ENCODE measurements at regions not wholly inside any gene's neighbourhood (a gene's known extent, or its start where the extent isn't known, plus 50 kb on each side); places are given as distances from the start of the nearest gene placed in this dataset.

- Histone ChIP-seq H3K4me2 (no peak overlapping the region), H3K4me3 (no peak overlapping the region), H3K27ac (no peak overlapping the region), H3K4me1 (no peaks in the 10 kb centered on the region), H3K9me3 (0 out of 3 replicates have a peak, but pooled peaks cover 3% of the 10 kb centered on the region)
- FAIRE-seq: no peak
- 3% methylated on average over 4 of the region's 4 CpGs for WGBS (ENCODE audit: missing lambda C conversion rate)
- TF ChIP-seq JUN (IDR thresholded peaks at IDR 0.05): no peak
- no peak for TF ChIP-seq NPAS2 (CRISPR knock-in tag; IDR thresholded peaks at IDR 0.05; ENCODE audit: borderline replicate concordance)
- no peak for TF ChIP-seq GATA3 (IDR thresholded peaks at IDR 0.05; ENCODE audit: borderline replicate concordance)
- no peak for TF ChIP-seq RFX5 (IDR thresholded peaks at IDR 0.05)
- TF ChIP-seq FOSL2 (IDR thresholded peaks at IDR 0.05): no peak
- TF ChIP-seq FOSL2 (CRISPR knock-in tag; IDR thresholded peaks at IDR 0.05): no peak
- no peak for TF ChIP-seq EHMT2 (IDR thresholded peaks at IDR 0.05; ENCODE audit: low read depth)
- ChIA-PET POLR2A (no interaction called here), CTCF (no interaction called here)
- no peak for DNase-seq (ENCODE audit: low read depth in 1 of 2, low spot score in 1 of 2)
- ATAC-seq: no peak
These were observed 852.9 kb downstream of the SORCS1 start for GRCh38 chr10:106311590-106311989.

GRCh38 chr10:106310596-106310995, 853.9 kb downstream of the SORCS1 start:
- DNase-seq (ENCODE audit: low read depth in 1 of 2, low spot score in 1 of 2): no peak
- H3K27ac ChIP-seq: no peak overlapping the region
- TF ChIP-seq POLR2A (IDR thresholded peaks at IDR 0.05; ENCODE audit: low read length): no peak
- no peak for TF ChIP-seq RAD21 (conservative IDR thresholded peaks at IDR 0.05 in 1 of 2, IDR thresholded peaks at IDR 0.05 in 1 of 2)
- no peak for TF ChIP-seq BCL3 (IDR thresholded peaks at IDR 0.05)
- no peak for TF ChIP-seq ZFP36 (IDR thresholded peaks at IDR 0.05; ENCODE audit: borderline replicate concordance, partially characterized antibody)
- TF ChIP-seq, protein P1, sequence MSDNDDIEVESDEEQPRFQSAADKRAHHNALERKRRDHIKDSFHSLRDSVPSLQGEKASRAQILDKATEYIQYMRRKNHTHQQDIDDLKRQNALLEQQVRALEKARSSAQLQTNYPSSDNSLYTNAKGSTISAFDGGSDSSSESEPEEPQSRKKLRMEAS (IDR thresholded peaks at IDR 0.05): no peak
- TF ChIP-seq NFE2L2 (conservative IDR thresholded peaks at IDR 0.05; ENCODE audit: low read length): no peak
- no peak for TF ChIP-seq NR3C1 (IDR thresholded peaks at IDR 0.05)
- H3K4me1 ChIP-seq: no peaks in the 10 kb centered on the region
- no peak overlapping the region for H3K4me3 ChIP-seq
- no peak overlapping the region for H3K4me2 ChIP-seq
- CTCF ChIA-PET: no interaction called here
- ATAC-seq: no peak
- FAIRE-seq: no peak
- POLR2A ChIA-PET: no interaction called here
- 0% methylated on average over 2 of the region's 2 CpGs for WGBS (ENCODE audit: missing lambda C conversion rate)
- H3K9me3 ChIP-seq: 0 out of 3 replicates have a peak, but pooled peaks cover 3% of the 10 kb centered on the region

DNA sequence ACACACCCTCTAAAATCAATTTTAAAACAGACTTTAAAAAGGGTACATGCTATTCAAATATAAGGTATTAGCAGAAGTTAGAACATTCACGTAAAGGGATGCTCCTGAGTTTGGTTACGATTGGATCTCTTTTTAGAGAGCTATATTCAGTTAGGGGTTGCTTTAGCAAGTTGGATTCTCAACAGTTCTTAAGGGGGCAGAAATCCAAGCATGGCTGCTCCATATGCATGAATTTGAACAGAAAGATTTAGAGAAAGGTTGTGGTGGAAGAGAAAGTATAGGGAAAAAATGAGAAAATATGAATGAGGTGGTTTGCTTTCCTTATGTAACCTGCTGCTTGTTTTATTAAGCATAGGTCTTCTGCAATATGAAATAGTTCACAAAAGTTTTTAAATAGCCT, 855.1 kb downstream of the SORCS1 start:
- no peak overlapping the region for H3K4me2 ChIP-seq
- H3K4me3 ChIP-seq: no peak overlapping the region
- H3K9me3 ChIP-seq: 0 out of 3 replicates have a peak, but pooled peaks cover 3% of the 10 kb centered on the region
- WGBS (ENCODE audit: missing lambda C conversion rate): 6% methylated on average over 2 of the region's 2 CpGs
- FAIRE-seq (no peak), DNase-seq (ENCODE audit: low read depth in 1 of 2, low spot score in 1 of 2) (no peak), ATAC-seq (no peak)
- POLR2A ChIA-PET: no interaction called here
- no peak overlapping the region for H3K27ac ChIP-seq
- CTCF ChIA-PET: no interaction called here
- H3K4me1 ChIP-seq: no peaks in the 10 kb centered on the region
- TF ChIP-seq, protein P2, sequence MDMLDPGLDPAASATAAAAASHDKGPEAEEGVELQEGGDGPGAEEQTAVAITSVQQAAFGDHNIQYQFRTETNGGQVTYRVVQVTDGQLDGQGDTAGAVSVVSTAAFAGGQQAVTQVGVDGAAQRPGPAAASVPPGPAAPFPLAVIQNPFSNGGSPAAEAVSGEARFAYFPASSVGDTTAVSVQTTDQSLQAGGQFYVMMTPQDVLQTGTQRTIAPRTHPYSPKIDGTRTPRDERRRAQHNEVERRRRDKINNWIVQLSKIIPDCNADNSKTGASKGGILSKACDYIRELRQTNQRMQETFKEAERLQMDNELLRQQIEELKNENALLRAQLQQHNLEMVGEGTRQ (IDR thresholded peaks at IDR 0.05): no peak
- no peak for TF ChIP-seq HOXB5 (CRISPR knock-in tag; IDR thresholded peaks at IDR 0.05)
- TF ChIP-seq ESRRA (IDR thresholded peaks at IDR 0.05; ENCODE audit: borderline replicate concordance, low read length): no peak
- no peak for TF ChIP-seq NFE2L2 (conservative IDR thresholded peaks at IDR 0.05; ENCODE audit: low read length)
- no peak for TF ChIP-seq ZSCAN20 (CRISPR knock-in tag; IDR thresholded peaks at IDR 0.05)
- TF ChIP-seq, protein P3, sequence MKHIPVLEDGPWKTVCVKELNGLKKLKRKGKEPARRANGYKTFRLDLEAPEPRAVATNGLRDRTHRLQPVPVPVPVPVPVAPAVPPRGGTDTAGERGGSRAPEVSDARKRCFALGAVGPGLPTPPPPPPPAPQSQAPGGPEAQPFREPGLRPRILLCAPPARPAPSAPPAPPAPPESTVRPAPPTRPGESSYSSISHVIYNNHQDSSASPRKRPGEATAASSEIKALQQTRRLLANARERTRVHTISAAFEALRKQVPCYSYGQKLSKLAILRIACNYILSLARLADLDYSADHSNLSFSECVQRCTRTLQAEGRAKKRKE (CRISPR knock-in tag; IDR thresholded peaks at IDR 0.05; ENCODE audit: low read depth): no peak
- no peak for TF ChIP-seq POLR2A (IDR thresholded peaks at IDR 0.05; ENCODE audit: low read length)
- no peak for TF ChIP-seq PBX3 (IDR thresholded peaks at IDR 0.05)
- no peak for TF ChIP-seq KDM5A (IDR thresholded peaks at IDR 0.05)
- TF ChIP-seq, protein P4, sequence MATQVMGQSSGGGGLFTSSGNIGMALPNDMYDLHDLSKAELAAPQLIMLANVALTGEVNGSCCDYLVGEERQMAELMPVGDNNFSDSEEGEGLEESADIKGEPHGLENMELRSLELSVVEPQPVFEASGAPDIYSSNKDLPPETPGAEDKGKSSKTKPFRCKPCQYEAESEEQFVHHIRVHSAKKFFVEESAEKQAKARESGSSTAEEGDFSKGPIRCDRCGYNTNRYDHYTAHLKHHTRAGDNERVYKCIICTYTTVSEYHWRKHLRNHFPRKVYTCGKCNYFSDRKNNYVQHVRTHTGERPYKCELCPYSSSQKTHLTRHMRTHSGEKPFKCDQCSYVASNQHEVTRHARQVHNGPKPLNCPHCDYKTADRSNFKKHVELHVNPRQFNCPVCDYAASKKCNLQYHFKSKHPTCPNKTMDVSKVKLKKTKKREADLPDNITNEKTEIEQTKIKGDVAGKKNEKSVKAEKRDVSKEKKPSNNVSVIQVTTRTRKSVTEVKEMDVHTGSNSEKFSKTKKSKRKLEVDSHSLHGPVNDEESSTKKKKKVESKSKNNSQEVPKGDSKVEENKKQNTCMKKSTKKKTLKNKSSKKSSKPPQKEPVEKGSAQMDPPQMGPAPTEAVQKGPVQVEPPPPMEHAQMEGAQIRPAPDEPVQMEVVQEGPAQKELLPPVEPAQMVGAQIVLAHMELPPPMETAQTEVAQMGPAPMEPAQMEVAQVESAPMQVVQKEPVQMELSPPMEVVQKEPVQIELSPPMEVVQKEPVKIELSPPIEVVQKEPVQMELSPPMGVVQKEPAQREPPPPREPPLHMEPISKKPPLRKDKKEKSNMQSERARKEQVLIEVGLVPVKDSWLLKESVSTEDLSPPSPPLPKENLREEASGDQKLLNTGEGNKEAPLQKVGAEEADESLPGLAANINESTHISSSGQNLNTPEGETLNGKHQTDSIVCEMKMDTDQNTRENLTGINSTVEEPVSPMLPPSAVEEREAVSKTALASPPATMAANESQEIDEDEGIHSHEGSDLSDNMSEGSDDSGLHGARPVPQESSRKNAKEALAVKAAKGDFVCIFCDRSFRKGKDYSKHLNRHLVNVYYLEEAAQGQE (IDR thresholded peaks at IDR 0.05): no peak
- TF ChIP-seq RCOR1 (IDR thresholded peaks at IDR 0.05; ENCODE audit: low read depth, low read length): no peak
- TF ChIP-seq MAFK (IDR thresholded peaks at IDR 0.05; ENCODE audit: partially characterized antibody): no peak
